IPS-18a (cell line): ENCODE measurements at regions not wholly inside any gene's neighbourhood (a gene's known extent, or its start where the extent isn't known, plus 50 kb on each side); places are given as distances from the start of the nearest gene placed in this dataset.

Source experiments
- H3K27ac ChIP-seq: one replicate; pipeline ENCODE4 v1.5.1; 2013; ENCODE audit warnings: low read length
- H3K27me3 ChIP-seq: one replicate; pipeline ENCODE4 v1.6.1; 2013; ENCODE audit warnings: mild to moderate bottlenecking, low read length; ENCODE audit not compliant: control insufficient read depth, insufficient read depth
- H3K36me3 ChIP-seq: one replicate; pipeline ENCODE4 v1.6.1; 2013; ENCODE audit warnings: low read depth, low read length; ENCODE audit not compliant: control insufficient read depth
- H3K4me1 ChIP-seq: one replicate; pipeline ENCODE4 v1.6.1; 2013; ENCODE audit warnings: low read depth, low read length; ENCODE audit not compliant: control insufficient read depth
- H3K4me3 ChIP-seq: one replicate; pipeline ENCODE4 v1.5.1; 2013; ENCODE audit warnings: low read length
- H3K9ac ChIP-seq: one replicate; pipeline ENCODE4 v1.6.1; 2013; ENCODE audit warnings: mild to moderate bottlenecking, low read length, moderate library complexity
- H3K9me3 ChIP-seq: one replicate; pipeline ENCODE4 v1.6.1; 2013; ENCODE audit warnings: low read depth, low read length; ENCODE audit not compliant: control insufficient read depth

GRCh38 chr12:125320177-125320576 lies 254.9 kb downstream of the AACS start:
- Histone ChIP-seq H3K9me3 (no peaks in the 10 kb centered on the region), H3K27me3 (no peaks in the 10 kb centered on the region), H3K4me1 (peaks cover 7% of the 10 kb centered on the region), H3K27ac (no peak overlapping the region), H3K9ac (no peak overlapping the region), H3K4me3 (no peak overlapping the region), H3K36me3 (no peaks in the 10 kb centered on the region)

GRCh38 chr12:125324861-125325490 lies 259.7 kb downstream of the AACS start:
- H3K27me3 ChIP-seq, result no peaks in the 10 kb centered on the region

GRCh38 chr12:125329239-125330102 lies 264.2 kb downstream of the AACS start:
- H3K36me3 ChIP-seq, result no peaks in the 10 kb centered on the region
- no peak overlapping the region for H3K9ac ChIP-seq

More at GRCh38 chr12:125324861-125325490, 259.7 kb downstream of the AACS start:
- no peaks in the 10 kb centered on the region for H3K36me3 ChIP-seq
- H3K4me1 ChIP-seq, result peaks cover 19% of the 10 kb centered on the region
- H3K9me3 ChIP-seq, result no peaks in the 10 kb centered on the region
- no peak overlapping the region for H3K4me3 ChIP-seq
- no peak overlapping the region for H3K27ac ChIP-seq
- no peak overlapping the region for H3K9ac ChIP-seq

GRCh38 chr12:125330645-125331341 lies 265.6 kb downstream of the AACS start:
- Histone ChIP-seq H3K27me3 (no peaks in the 10 kb centered on the region), H3K36me3 (no peaks in the 10 kb centered on the region), H3K27ac (no peak overlapping the region), H3K4me3 (peak overlapping the region; percentile 83), H3K9ac (peak overlapping the region; percentile 76), H3K4me1 (peaks cover 9% of the 10 kb centered on the region), H3K9me3 (no peaks in the 10 kb centered on the region)

More at GRCh38 chr12:125329239-125330102, 264.2 kb downstream of the AACS start:
- no peaks in the 10 kb centered on the region for H3K27me3 ChIP-seq
- no peak overlapping the region for H3K4me3 ChIP-seq
- H3K4me1 ChIP-seq, result peaks cover 19% of the 10 kb centered on the region
- H3K9me3 ChIP-seq, result no peaks in the 10 kb centered on the region
- H3K27ac ChIP-seq, result no peak overlapping the region

- Histone ChIP-seq H3K4me1 (peaks cover 9% of the 10 kb centered on the region), H3K27me3 (no peaks in the 10 kb centered on the region), H3K9me3 (no peaks in the 10 kb centered on the region), H3K36me3 (no peaks in the 10 kb centered on the region), H3K4me3 (peak overlapping the region; percentile 83), H3K9ac (peak overlapping the region; percentile 76), H3K27ac (no peak overlapping the region)
Measured at GRCh38 chr12:125331342-125332052, 266.3 kb downstream of the AACS start.

- peaks cover 9% of the 10 kb centered on the region for H3K4me1 ChIP-seq
- no peak overlapping the region for H3K9ac ChIP-seq
- no peaks in the 10 kb centered on the region for H3K27me3 ChIP-seq
- H3K9me3 ChIP-seq, result no peaks in the 10 kb centered on the region
- H3K36me3 ChIP-seq, result no peaks in the 10 kb centered on the region
- no peak overlapping the region for H3K27ac ChIP-seq
- H3K4me3 ChIP-seq, result no peak overlapping the region
Measured at GRCh38 chr12:125332900-125333299, 267.7 kb downstream of the AACS start.

- H3K4me3 ChIP-seq, result no peak overlapping the region
- no peaks in the 10 kb centered on the region for H3K9me3 ChIP-seq
- no peaks in the 10 kb centered on the region for H3K27me3 ChIP-seq
- H3K36me3 ChIP-seq, result no peaks in the 10 kb centered on the region
- no peak overlapping the region for H3K9ac ChIP-seq
- no peaks in the 10 kb centered on the region for H3K4me1 ChIP-seq
- no peak overlapping the region for H3K27ac ChIP-seq
Measured at GRCh38 chr12:125336246-125336645, 271.0 kb downstream of the AACS start.

GRCh38 chr12:125340791-125341190 lies 275.6 kb downstream of the AACS start:
- H3K4me3 ChIP-seq, result no peak overlapping the region
- H3K9me3 ChIP-seq, result no peaks in the 10 kb centered on the region
- peaks cover 10% of the 10 kb centered on the region for H3K4me1 ChIP-seq
- no peak overlapping the region for H3K27ac ChIP-seq
- H3K27me3 ChIP-seq, result no peaks in the 10 kb centered on the region
- H3K36me3 ChIP-seq, result no peaks in the 10 kb centered on the region
- H3K9ac ChIP-seq, result no peak overlapping the region

GRCh38 chr12:125341422-125341821 lies 276.2 kb downstream of the AACS start:
- no peaks in the 10 kb centered on the region for H3K27me3 ChIP-seq
- peaks cover 16% of the 10 kb centered on the region for H3K4me1 ChIP-seq
- H3K4me3 ChIP-seq, result no peak overlapping the region
- H3K27ac ChIP-seq, result no peak overlapping the region
- H3K9me3 ChIP-seq, result no peaks in the 10 kb centered on the region
- H3K36me3 ChIP-seq, result no peaks in the 10 kb centered on the region
- no peak overlapping the region for H3K9ac ChIP-seq

- Histone ChIP-seq H3K4me1 (peaks cover 29% of the 10 kb centered on the region), H3K27me3 (no peaks in the 10 kb centered on the region), H3K27ac (no peak overlapping the region), H3K4me3 (no peak overlapping the region), H3K9me3 (no peaks in the 10 kb centered on the region), H3K9ac (no peak overlapping the region), H3K36me3 (no peaks in the 10 kb centered on the region)
Measured at GRCh38 chr12:125343649-125344048, 278.4 kb downstream of the AACS start.

- peak overlapping the region; percentile 20 for H3K9ac ChIP-seq
- H3K9me3 ChIP-seq, result no peaks in the 10 kb centered on the region
- no peaks in the 10 kb centered on the region for H3K27me3 ChIP-seq
- peak overlapping the region; percentile 15 for H3K4me3 ChIP-seq
- H3K27ac ChIP-seq, result peak overlapping the region; percentile 9
- no peaks in the 10 kb centered on the region for H3K36me3 ChIP-seq
- peaks cover 29% of the 10 kb centered on the region for H3K4me1 ChIP-seq
Measured at GRCh38 chr12:125346362-125346761, 281.1 kb downstream of the AACS start.
